ENCODE measurements at regions not wholly inside any gene's neighbourhood (a gene's known extent, or its start where the extent isn't known, plus 50 kb on each side); places are given as distances from the start of the nearest gene placed in this dataset.
"Not testable (repeated sequence)": the region's sequence is repeated elsewhere in the genome, so short reads cannot be mapped to it uniquely, and the experiment has no call there.

DNA sequence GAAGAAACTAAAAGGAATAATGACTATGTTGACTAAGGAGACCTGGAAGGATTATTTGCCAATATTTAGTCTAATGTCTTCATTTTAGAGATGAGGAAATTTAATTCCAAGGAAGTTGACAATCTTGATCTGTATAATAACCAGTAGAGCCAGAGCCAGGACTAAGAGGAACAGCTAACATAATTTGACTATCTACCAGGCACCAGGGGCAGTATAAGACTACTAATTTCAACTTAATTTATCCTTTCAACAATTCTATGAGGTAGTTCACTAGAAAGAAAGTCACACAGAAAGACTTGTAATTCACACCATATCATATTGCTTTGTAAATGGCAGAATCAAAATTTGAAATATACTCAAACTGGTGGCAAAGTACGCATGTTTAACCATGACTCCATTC lies 273.0 kb upstream of the STXBP5 start:
- DNase-seq, result no peak

DNA sequence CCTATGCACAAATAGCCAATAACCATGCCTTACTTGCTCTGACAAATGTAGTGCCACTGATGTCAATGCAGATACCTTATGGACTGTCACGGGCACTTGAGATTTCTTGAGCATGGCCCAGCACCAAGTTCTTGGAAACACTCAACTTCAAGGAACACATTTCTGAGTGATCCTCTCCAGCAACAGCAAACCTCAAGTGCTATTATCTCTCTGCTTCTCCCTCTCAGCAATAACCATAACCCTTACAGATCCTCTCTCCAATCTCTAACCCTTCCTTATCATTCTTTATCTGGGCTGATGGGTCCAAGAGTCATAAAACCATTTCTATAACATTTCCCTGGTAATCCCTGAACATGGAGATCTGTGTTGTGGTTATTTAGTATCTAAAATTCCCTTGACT lies 266.9 kb upstream of the STXBP5 start:
- no peak for DNase-seq

DNA sequence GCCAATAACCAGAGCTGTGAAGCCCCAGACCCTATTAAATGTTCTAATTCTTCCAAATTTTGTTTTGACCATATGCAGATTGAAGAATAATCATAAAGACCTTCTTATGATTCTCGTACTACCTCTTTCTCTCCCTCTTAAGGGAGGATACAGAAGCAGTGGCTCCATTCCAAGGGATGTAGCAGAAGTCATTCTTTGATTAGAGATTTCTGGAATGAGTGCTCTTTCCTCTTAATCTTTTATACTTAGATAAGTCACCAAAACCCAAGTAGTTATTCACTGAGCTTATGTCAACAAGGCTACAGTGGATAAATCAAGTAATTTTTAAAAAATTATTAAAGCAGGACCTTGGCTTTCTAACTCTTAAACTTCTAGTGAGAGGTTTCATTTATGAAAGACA lies 266.0 kb upstream of the STXBP5 start:
- no peak for DNase-seq

DNA sequence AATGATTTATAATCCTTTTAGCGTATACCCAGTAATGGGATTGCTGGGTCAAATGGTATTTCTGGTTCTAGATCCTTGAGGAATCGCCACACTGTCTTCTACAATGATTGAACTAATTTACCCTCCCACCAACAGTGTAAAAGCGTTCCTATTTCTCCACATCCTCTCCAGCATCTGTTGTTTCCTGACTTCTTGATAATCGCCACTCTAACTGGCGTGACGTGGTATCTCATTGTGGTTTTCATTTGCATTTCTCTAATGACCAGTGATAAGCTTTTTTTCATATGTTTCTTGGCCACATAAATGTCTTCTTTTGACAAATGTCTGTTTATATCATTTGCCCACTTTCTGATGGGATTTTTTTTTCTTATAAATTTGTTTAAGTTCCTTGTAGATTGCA lies 264.8 kb upstream of the STXBP5 start:
- DNase-seq, result not testable (repeated sequence)

DNA sequence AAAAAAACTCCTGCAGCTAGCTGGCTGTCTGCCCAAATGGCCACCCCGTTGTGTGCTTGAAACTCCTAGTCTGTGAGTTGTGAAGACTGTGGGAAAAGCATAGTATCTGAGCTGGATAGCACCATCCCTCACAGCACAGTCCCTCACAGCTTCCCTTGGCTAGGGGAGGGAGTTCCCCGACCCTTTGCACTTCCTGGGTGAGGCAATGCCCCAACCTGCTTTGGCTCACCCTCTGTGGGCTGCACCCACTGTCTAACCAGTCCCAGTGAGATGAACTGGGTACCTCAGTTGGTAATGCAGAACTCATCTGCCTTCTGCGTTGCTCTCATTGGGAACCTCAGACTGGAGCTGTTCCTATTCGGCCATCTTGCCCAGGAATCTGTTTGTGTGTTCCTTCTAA lies 260.6 kb upstream of the STXBP5 start:
- DNase-seq, result no peak

DNA sequence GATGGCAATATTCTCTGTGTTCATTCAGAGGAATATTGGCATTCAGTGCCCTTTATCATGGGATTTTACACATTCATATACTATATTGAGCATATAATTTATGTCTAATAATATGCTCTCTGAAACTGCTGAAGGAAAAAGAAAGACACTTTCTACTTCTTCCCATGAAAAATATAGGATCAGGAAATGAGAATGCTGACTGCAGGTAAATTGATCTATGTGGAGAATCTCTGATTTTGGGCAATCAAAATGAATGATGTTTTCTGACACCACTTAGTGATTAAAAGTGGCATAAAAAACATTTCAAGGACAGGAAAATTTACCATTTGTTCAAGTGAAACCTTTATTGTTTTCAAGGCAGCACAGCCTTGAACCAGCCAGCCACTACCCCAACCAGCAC lies 260.1 kb upstream of the STXBP5 start:
- DNase-seq, result no peak

DNA sequence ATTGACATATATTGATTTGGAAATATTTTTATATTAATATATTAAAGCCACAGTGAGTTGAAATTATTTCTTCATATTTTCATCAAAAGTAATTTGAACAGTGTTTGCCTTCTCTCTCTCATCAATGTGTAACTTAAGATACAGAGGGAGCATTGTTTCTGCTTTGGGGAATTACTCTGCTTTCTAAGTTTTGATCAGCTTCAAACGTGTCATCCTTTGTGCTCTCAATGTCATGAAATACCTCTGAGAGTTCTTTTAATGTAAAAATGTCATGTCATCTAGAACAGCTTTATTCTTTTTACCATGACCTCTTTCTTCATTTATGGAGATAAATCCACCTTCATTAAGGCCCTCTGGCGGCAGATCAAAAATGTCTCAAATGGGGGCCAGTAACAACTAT lies 259.4 kb upstream of the STXBP5 start:
- DNase-seq, result no peak

DNA sequence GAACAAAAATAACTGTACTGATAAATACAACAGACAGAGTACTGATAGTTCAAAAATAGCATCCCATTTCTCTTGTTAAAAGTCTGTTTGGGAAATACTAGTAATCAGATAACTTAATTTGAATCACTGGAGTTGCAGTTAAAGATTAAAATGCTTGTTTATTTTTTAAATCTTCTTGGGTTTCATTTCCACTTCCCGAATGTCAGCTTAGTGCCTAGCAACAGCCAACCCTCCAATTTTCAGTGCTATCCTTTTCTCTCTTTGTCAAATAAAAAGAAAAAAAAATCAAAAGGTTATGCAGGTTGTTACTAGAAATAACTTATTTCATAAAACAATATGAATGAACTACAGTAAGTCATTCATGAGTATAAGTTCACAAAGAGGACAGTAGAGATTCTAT lies 257.7 kb upstream of the STXBP5 start:
- DNase-seq, result no peak

DNA sequence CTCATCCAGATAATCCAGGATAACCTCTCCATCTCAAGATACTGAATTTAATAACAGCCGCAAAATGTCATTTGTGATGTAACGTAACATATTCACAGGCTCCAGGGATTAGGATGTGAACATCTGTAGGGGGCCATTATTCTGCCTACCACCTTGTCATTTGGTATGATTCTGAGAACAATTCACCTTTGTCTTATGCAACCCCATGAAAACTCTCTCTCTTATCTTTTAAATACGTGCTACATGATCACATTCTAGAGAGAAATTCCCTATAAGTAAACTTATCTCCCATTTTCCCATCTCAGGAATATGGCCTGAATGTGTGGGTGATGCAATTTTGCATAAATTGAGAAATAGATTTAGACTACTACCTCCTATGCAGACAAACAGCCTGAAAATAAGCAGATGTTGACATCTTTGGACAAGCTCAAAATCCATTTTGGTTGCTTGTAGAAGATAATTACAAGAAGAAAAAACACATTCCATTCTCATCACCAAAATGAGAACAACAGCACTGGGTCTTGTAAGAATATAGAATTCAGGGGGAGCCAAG lies 255.4 kb upstream of the STXBP5 start:
- no peak for DNase-seq

DNA sequence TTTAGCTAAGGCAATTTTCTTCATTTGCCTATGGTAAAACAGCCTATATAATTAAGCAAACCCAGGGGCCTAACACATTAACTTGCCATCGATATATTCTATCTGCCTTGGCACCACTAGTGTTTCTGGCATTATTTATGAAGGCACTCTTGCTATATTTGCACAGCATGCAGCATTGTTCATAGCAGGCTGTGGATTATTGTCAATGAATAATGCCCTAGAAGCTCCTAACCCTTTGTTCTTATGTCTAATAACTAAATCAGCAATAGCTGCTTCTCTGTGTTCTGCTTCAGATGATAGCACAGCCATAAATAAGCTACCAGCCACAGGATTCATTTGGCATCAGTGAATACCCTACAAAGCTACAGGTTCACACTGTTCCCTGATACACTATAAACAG lies 254.8 kb upstream of the STXBP5 start:
- DNase-seq, result no peak

DNA sequence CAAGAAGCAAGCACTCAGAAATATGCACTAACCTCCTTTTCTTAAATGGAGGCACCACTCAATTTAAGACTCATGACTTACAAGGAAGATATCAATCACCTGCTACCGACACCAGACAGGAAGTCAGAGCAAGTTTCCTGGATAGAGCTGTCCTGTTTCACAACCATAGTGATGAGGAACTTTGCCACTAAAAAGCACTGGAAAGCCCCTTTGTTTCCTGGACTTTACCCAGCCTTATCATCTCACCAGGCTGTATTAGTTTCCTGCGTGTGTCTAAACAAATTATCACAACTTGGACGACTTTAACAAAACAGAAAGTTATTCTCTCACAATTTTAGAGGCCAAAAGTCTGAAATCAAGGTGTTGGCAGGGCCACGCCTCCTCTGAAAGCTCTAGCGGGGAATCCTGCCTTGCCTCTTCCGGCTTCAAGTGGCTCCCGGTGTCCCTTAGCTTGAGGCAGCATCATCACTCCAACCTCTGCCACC lies 253.8 kb upstream of the STXBP5 start:
- no peak for DNase-seq

- DNase-seq, result no peak
These were observed 248.6 kb upstream of the STXBP5 start for GRCh38 chr6:146955570-146955969.

DNA sequence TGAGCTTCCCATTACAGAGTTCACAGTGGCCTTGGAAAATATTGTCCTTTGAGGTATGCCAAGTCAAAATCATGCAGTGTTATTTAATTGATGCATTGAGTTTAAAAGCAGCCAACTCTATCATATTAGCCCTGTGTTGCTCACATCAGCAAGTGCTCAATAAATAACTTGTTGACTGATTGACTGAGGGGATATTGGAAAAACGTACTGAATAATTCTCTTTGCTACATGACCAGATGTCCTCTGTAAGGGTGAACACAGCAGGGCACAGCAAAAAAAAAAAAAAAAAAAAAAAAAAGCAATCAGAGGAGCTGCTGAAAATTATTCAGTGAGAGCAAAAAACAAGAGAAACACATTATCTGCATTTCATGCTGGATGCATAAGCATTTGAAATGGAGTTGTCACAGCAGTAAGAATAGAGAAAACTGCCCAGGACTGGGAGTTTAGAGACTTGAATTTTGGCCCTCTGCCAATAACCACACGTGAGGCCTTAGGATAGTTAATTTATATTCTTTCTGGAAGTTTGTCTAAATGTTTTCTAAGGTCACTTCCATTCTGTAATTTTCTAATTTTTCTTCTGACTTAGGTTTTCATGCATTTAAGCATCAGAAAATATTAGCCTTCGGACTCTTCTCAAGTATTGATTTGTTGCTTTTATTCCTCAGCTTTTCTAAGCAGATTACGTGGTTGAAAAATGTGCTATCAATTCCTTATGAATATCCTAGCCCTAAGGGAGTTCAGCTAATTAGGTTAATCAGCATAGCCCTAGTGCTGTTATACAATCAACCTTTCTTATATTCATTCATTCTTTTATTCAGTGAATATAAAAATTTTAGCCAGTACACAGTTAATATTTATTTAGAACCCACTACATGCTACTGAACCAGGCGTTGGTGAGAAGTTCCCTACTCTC lies 246.8 kb upstream of the STXBP5 start:
- no peak for DNase-seq

DNA sequence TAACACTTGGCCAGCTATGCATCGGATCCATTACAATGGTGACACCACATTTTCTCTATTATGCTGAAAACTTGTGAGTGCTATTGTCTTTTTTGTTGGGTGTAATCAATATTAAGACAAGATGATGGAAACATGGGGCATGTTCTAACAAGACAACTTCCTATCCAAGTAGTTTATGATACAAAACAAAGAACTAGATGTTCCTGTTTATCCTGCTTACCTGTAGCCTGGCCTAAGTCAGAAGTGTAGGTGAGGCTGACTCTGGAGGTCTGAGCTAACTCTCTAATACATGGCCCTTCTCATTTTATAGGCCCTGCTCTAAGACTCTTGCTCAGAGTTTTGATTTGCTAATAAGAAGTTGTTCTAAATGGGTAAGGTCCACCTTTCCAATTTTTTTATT lies 242.4 kb upstream of the STXBP5 start:
- no peak for DNase-seq

DNA sequence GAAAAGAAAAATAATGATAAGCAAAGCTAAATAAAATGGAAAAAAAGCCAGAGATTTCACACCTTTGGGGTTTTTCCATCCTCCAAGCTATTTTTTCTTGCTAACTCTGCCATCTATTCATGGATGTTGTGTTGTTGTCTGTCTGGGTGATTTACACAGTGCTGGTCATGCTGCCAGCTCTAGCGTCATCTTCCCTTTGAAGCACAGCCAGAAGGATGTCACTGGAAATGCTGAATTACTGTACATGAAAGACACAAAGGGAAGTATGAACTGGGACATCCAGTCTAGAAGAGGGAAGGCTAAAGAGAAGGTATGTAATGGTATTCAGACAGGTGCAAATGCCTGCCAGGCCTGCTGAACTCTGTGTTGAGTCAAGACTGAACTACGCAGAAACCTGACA lies 241.9 kb upstream of the STXBP5 start:
- DNase-seq, result no peak

GRCh38 chr6:146965110-146965689 lies 239.0 kb upstream of the STXBP5 start:
- no peak for DNase-seq

DNA sequence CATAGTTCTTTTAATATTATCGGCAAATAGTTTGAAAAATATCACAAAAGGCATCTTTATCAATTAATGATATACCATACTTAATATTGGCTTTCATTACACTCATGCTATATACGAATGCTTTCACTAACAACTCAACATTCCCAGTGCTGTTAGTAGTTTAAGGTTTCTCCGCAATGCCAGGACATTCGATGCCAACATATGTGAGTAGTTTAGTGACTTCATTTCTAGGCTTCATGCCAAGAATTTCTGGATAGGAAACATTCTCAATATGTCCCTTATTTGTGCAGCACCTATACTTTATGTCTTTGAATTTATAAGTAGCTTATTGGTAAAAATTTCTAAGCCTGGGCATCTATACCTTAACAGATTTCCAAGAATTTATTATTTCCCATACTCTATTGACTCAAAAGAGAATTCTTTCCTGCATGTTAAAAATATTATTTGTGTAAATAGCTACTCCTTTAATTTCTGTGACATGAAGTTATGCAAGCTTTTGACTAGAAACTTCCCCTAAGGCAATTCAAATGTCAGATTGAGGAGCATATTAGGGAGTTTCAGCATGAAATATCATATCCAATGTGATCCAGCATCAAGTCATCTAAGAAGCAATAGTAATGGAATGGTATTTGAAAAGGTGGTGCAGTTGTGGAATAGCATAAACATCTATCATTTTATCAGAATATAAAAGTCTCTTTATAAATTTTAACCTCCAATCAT lies 236.0 kb upstream of the STXBP5 start:
- DNase-seq, result no peak

DNA sequence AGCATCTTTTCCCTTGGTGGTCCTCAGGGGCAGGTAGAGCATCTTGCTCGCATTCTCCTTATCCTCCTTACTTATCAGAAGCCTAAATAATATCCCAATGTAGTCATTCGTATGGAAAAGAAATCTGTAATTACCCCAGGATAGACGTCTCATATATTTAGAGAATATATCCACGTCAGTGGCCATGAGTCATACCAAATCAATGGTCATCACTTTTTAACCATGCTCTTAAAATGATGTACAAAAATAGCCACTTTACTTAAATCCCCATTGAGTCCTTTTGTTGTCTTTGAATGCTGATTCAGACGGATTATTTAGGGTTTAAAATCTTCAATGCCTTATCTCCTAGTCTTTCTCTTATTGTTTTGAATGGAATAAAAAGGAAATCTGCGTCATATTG lies 231.7 kb upstream of the STXBP5 start:
- no peak for DNase-seq

DNA sequence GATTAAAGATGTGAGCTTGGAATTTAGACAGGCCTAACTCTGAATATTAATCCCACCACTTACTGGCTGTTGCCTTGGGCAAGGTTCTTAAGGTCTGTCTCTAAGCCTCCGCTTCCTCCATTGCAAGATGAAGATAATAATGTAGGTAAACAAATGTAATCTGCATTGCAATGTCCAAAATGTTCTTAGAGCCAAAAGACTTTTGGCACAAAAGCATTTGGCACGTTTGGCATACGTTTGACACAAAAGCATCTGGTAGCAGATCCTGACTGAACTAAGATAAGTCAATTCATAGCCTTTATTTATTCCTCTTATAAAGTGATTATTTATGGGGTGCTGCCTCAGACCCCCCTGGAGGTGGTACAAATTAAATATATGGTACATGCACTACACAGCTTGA lies 229.9 kb upstream of the STXBP5 start:
- no peak for DNase-seq

GRCh38 chr6:146975093-146975492 lies 229.1 kb upstream of the STXBP5 start:
- DNase-seq, result no peak

DNA sequence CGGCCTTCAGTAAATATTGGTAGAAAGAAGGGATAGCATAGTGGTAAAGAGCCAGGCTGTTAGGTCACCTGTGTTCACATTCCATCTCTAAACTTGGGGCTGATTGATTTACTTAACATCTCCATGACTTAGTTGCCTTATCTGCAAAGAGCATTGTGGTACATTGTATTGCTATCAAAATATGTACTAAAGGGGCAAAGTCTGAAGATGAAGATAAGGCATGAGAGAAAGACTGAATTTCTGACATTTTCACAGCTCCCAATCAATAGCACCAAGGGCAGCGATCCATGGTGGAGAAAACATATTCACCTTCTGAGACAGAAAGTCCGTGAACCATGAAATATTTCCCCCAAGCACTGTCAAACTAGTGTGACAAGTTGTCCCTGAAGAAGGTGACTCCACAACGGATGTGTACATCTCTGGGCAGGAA lies 223.3 kb upstream of the STXBP5 start:
- no peak for DNase-seq

DNA sequence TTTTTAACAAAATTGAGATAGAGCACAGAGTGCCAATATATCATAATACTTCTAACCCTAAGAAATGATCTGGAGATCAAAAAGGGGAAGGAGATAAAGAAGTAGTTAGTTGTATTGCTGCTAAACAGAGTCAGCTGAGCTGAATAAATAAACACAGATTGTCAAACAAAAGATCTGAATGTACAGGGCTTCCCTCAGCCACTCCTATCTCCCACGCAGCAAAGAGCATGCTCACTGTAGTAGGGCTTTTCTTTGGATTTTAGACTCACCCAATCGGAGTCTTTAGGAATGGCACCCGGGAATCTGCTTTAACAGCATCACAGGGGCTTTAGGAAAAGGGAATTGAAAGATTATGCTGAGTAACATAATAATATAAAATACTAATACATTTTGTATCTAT lies 222.2 kb upstream of the STXBP5 start:
- no peak for DNase-seq
